Activated naive CD4-positive, alpha-beta T cell treated with anti-CD3 and anti-CD28 coated beads, Interleukin-2, amount 10 ng/mL, durations not matched to agents 7 days and 5 days (primary cell): ENCODE measurements at regions not wholly inside any gene's neighbourhood (a gene's known extent, or its start where the extent isn't known, plus 50 kb on each side); places are given as distances from the start of the nearest gene placed in this dataset.

Experiments
- CTCF ChIA-PET: fragments of 350-600 bp; sonication (Branson Sonifier 250); formaldehyde crosslinking; loops from one replicate; lab custom pipeline; 2021; ENCODE audit warnings: antibody characterized with exemption; lab: Charles Lee
- DNase-seq: peaks from one replicate; pipeline ENCODE4 v3.0.0-alpha.2; 2020
- H3K27ac Mint-ChIP-seq: one replicate; pipeline ENCODE4 v1.8.0; 2021; ENCODE audit warnings: mild to moderate bottlenecking, moderate library complexity, mixed read lengths
- H3K27me3 Mint-ChIP-seq: one replicate; pipeline ENCODE4 v1.8.0; 2021; ENCODE audit warnings: mild to moderate bottlenecking, mixed read lengths
- H3K36me3 Mint-ChIP-seq: one replicate; pipeline ENCODE4 v1.8.0; 2021; ENCODE audit warnings: mixed read lengths
- H3K4me1 Mint-ChIP-seq: one replicate; pipeline ENCODE4 v1.8.0; 2021; ENCODE audit warnings: mixed read lengths
- H3K4me3 Mint-ChIP-seq: one replicate; pipeline ENCODE4 v1.8.0; 2021; ENCODE audit warnings: mild to moderate bottlenecking, moderate library complexity, mixed read lengths
- H3K9me3 Mint-ChIP-seq: one replicate; pipeline ENCODE4 v1.8.0; 2021; ENCODE audit warnings: mixed read lengths

DNA sequence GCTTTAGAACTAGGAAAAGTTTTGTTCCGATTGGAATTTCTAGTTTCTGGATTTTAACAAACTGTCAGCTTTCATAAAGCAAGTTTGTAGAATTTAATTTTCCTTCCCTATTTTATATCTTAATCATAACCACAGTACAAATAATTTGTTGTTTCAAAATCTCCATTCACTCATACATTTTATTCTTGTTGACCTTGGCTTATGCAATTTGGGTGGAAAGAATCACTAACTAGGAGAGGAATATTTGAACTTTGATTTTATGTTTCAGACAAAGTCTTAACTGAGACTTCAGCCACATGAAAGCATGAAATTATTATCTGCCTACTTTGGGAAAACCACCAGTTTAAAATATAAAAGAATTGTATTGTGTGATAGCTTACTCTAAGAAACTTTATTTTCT, 427.9 kb downstream of the SPRY1 start:
- no peaks in the 10 kb centered on the region for H3K27me3 Mint-ChIP-seq
- no peak overlapping the region for H3K4me3 Mint-ChIP-seq
- no peaks in the 10 kb centered on the region for H3K36me3 Mint-ChIP-seq
- CTCF ChIA-PET, result no interaction called here
- H3K4me1 Mint-ChIP-seq, result no peaks in the 10 kb centered on the region
- H3K27ac Mint-ChIP-seq, result no peak overlapping the region
- H3K9me3 Mint-ChIP-seq, result no peaks in the 10 kb centered on the region
- DNase-seq, result no peak

DNA sequence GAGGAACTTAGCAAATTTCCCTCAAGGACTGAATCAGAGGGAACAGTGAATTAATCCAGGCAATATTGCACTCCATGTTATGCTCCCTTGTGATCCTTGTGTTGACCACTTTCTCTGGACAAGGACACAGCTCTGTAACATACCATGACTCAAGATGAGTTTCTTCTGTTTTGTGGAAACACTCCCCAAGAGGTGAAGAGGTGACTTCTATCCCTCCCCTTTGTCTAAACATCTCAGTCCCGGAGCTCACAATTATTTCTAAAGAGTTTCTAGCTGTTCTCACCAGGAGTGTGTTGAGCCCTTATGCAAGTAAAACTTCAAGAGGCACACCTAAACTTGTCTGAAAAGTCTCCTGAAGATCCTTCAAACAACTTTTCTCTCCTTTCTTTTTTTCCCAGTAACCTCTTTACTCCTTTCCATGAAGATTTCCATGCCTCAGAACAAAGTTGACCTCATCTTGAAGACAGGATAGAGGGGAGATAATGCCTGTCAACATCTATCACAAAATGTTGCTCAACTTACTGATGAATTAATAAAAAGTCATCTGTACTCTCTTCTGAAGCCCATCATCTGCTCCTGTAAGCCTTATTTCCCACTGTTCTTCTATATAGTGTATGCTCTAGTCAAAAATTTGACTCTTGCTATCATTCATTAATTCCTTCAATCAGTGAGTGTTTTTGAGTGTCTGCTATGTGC, 429.1 kb downstream of the SPRY1 start:
- Mint-ChIP-seq H3K9me3 (no peaks in the 10 kb centered on the region), H3K27ac (no peak overlapping the region), H3K4me3 (no peak overlapping the region), H3K4me1 (no peaks in the 10 kb centered on the region), H3K27me3 (no peaks in the 10 kb centered on the region), H3K36me3 (no peaks in the 10 kb centered on the region)
- DNase-seq, result no peak
- CTCF ChIA-PET, result no interaction called here

DNA sequence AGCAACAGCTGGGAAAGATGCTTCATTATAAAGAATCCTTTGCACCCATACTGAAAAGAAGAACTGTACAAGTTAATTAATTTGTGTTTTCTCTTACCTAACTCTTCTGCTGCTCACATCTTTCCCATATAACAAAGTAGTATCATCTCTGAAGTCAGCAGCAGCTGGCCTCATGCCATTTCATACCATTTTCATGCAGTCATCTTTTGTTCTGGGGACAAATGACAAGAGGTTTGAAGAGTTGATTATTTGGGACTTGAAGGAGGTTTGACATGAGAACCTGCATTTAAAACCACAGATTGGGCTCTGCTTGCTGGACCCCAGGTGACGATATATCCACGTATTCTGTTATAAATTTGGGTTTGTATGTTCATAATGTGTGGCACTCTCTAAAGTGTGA, 430.3 kb downstream of the SPRY1 start:
- H3K27me3 Mint-ChIP-seq, result no peaks in the 10 kb centered on the region
- H3K4me3 Mint-ChIP-seq, result no peak overlapping the region
- H3K27ac Mint-ChIP-seq, result no peak overlapping the region
- CTCF ChIA-PET, result no interaction called here
- no peaks in the 10 kb centered on the region for H3K4me1 Mint-ChIP-seq
- DNase-seq, result no peak
- no peaks in the 10 kb centered on the region for H3K9me3 Mint-ChIP-seq
- H3K36me3 Mint-ChIP-seq, result no peaks in the 10 kb centered on the region

DNA sequence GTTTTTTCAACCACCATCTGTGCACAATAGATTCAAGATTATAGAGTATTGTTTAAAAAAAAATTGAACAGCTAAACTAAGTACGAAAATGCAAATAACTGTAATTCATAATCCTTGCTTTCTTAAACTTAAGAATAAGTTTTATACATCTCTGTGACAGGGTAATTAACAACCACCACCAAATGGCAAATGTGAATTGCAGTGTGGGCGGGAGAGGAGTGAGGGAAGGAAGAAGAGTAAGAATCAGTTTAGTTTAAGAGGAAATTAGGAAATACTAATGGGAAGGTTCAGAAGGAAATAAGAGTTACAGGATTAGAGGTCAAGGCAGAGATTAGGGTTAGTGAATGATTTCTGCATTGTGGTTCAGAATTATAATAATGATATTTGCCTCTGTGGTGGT, 430.9 kb downstream of the SPRY1 start:
- Mint-ChIP-seq H3K27me3 (no peaks in the 10 kb centered on the region), H3K4me3 (no peak overlapping the region), H3K4me1 (no peaks in the 10 kb centered on the region), H3K27ac (no peak overlapping the region), H3K36me3 (no peaks in the 10 kb centered on the region), H3K9me3 (no peaks in the 10 kb centered on the region)
- no peak for DNase-seq
- CTCF ChIA-PET, result no interaction called here

DNA sequence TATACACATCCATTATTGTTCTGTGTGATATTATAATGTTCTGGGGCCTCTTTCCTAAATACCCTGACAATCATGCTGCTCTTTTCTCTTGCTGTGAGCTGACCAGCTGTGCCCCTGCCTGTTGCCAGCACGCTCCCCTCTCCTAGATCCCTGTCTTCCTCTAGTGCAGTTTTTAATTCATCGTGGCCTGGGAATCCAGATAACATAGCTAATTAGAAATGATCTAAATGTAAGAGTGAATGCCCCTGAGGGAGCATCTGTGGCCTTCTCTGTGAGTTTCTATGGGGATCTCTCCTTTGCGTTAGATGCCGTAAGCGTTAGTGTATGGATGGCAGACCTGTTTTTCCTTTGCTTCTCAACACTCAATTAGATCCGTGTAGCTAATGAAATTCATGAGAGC, 434.3 kb downstream of the SPRY1 start:
- CTCF ChIA-PET, result no interaction called here
- H3K27me3 Mint-ChIP-seq, result no peaks in the 10 kb centered on the region
- no peaks in the 10 kb centered on the region for H3K9me3 Mint-ChIP-seq
- no peaks in the 10 kb centered on the region for H3K36me3 Mint-ChIP-seq
- H3K4me3 Mint-ChIP-seq, result no peak overlapping the region
- no peak overlapping the region for H3K27ac Mint-ChIP-seq
- DNase-seq, result no peak
- H3K4me1 Mint-ChIP-seq, result no peaks in the 10 kb centered on the region

DNA sequence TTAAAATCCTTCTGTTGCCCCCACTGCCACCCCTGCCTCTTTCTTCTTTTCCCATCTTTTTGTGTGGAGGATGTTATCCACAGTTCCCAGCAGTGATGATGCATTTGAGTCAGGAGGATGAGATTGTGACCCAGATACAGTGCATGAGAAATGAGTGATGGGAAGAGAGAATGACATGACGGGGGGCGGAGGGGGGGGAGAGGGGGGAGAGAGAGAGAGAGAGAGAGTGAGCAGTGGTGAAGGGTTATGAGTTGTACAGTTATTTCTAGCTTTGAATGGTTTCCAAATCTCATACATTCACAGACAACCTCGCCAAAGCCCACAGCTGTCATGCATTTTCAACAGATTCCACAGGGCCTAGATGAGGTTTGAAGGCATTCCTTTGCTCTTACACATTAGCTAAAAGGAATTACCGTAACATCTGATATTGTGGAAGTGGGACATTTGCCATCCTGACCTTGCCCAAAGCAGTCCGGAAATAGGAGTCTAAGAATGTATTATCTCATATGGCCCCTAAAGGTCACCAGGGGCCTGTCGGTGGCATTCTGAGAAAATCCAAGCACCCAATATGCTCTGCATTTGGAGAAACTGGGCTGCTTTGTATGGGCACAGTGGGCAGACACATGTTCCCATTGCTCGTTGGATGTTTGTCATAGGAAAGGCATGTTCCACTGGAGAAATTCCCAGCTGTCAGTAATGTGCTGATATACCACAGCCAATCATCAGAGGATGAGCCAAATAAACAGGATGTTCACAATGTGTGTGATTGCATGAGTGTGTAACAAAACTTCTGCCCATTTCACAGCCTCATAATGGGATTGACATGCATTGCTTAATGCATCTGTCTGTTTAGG, 435.8 kb downstream of the SPRY1 start:
- DNase-seq, result no peak
- Mint-ChIP-seq H3K36me3 (no peaks in the 10 kb centered on the region), H3K4me1 (no peaks in the 10 kb centered on the region), H3K4me3 (no peak overlapping the region), H3K27ac (no peak overlapping the region), H3K9me3 (no peaks in the 10 kb centered on the region), H3K27me3 (no peaks in the 10 kb centered on the region)
- CTCF ChIA-PET, result no interaction called here

DNA sequence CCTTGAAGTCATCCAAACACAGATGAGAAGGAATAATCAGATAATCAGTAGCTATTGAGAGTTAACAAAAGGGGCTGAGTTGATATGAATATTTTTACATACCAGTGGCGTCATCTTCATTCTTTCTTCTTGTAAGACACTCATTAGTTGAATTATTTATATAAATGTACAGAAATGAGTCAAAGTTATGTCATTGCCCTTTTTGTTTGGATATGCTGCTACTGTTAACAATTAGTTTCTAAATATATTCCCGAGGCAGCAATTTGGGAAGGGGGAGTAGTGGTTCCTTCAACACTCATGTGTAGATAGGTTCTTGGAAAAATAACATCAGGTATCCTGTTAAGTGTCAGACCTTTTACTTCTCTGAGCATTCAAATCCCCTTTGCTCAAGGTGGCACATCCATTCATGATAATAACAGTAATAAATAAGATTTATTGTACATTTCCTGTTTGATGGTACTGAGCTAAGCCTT, 436.6 kb downstream of the SPRY1 start:
- Mint-ChIP-seq H3K27me3 (no peaks in the 10 kb centered on the region), H3K4me1 (no peaks in the 10 kb centered on the region), H3K27ac (no peak overlapping the region), H3K4me3 (no peak overlapping the region), H3K9me3 (no peaks in the 10 kb centered on the region), H3K36me3 (no peaks in the 10 kb centered on the region)
- no peak for DNase-seq
- CTCF ChIA-PET, result no interaction called here

DNA sequence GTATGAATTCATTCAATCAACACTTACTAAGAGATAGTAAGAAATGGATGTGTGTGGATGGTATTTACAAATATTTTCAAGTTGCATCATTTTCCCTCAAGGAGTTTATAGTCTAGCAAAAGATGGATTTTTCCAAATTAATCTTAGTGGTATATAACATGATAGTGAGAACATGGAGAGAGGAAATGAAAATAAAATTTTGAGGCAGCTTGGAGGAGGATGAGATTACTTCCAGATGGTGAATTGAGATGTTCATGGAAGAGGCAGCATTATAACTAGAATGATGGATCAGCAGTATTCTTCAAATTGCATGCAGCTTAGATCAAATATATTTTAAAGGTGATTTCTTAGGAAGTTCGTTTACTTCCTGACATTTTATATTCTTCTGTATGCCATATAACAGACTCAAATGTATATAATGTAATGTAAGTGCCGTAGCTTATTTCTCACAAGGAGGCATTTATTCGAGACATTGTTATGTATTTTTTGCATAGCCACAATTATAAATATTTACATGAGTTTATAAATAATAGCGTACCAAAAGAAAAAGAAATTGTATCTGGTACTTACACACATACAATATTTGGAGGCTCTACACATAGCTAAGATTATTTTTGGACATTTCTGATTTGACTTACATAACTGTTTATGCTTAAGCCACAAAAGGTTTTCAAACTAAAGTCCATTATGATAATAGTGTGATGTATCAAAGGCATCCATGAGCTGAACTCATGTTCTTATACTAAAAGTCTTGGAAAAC, 439.4 kb downstream of the SPRY1 start:
- Mint-ChIP-seq H3K4me1 (no peaks in the 10 kb centered on the region), H3K36me3 (no peaks in the 10 kb centered on the region), H3K9me3 (no peaks in the 10 kb centered on the region), H3K27ac (no peak overlapping the region), H3K27me3 (no peaks in the 10 kb centered on the region), H3K4me3 (no peak overlapping the region)
- DNase-seq, result no peak
- CTCF ChIA-PET, result no interaction called here

DNA sequence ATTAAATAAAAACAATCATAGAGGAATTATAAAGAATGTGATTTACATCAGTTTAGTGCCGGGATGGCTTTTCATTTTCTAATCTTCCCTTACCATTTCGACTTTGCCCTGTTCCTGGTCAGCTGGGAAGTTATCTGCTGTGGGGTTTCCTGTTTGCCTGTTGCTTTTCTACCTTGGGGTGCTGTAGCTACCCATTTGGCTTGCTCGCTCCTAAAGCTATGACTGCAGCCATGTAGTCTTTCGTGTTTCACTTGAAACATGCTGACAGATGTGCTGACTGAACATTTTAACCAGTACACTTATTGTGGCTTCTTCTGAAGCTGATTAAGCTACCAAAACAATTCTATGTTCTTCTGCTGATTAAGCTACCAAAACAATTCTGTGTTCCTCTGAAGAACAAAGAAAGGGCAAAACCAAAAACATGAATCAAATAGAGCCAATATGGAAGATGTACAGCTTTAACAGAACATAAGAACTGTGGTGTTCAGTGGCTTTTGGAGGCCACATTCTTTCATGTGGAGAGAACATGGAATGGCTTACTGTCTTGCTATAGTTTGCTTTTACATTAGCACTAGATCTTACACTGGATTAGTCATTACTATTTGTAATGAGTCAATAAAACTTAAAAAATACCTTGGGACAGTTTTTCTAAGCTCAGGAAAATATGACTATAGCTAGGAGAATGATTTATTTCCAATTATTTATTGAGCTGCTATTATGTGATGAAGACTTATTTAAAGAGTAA, 440.4 kb downstream of the SPRY1 start:
- Mint-ChIP-seq H3K36me3 (no peaks in the 10 kb centered on the region), H3K27ac (no peak overlapping the region), H3K4me3 (no peak overlapping the region), H3K4me1 (no peaks in the 10 kb centered on the region), H3K9me3 (no peaks in the 10 kb centered on the region), H3K27me3 (no peaks in the 10 kb centered on the region)
- CTCF ChIA-PET, result no interaction called here
- DNase-seq, result no peak

DNA sequence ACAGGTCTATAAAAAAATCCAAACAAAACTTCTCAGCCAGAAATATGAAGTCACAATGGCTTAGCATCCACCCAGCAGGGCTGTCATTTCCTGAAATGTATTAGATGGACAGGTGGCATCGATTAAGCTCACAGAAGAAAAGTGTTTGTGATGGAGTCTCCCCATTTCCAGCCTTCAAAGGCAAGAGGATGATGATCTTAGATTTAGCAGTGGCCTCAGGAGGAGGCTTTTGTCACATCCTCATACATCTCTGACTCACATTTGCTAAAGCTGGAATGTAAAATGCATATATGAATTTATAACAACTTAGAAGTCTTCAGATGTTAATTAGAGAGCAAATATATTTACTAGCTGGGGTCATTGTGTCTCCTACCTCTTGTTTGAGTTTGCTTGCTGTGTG, 441.9 kb downstream of the SPRY1 start:
- Mint-ChIP-seq H3K27me3 (no peaks in the 10 kb centered on the region), H3K27ac (no peak overlapping the region), H3K9me3 (no peaks in the 10 kb centered on the region), H3K4me3 (no peak overlapping the region), H3K4me1 (no peaks in the 10 kb centered on the region), H3K36me3 (no peaks in the 10 kb centered on the region)
- CTCF ChIA-PET, result no interaction called here
- DNase-seq, result no peak

DNA sequence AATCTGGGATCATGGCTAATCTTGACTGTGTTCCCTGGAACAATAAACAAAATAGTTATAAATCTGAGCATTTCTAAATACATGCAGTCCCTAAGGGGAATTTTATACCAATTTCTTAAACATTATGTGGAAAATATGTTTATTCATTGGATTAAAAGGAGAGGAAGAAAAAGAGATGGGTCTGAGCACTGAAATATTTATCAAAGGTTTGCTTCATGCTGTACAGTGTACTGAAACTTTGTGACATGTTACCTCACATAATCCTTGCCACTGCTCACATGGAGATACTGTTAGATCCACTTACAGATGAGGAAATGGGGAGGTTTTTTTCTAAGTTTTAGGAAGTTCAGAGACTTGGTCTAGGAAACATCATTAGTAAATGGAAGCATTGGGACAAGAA, 443.6 kb downstream of the SPRY1 start:
- DNase-seq, result no peak
- CTCF ChIA-PET, result no interaction called here
- Mint-ChIP-seq H3K4me3 (no peak overlapping the region), H3K27me3 (no peaks in the 10 kb centered on the region), H3K36me3 (no peaks in the 10 kb centered on the region), H3K27ac (no peak overlapping the region), H3K9me3 (no peaks in the 10 kb centered on the region), H3K4me1 (no peaks in the 10 kb centered on the region)

DNA sequence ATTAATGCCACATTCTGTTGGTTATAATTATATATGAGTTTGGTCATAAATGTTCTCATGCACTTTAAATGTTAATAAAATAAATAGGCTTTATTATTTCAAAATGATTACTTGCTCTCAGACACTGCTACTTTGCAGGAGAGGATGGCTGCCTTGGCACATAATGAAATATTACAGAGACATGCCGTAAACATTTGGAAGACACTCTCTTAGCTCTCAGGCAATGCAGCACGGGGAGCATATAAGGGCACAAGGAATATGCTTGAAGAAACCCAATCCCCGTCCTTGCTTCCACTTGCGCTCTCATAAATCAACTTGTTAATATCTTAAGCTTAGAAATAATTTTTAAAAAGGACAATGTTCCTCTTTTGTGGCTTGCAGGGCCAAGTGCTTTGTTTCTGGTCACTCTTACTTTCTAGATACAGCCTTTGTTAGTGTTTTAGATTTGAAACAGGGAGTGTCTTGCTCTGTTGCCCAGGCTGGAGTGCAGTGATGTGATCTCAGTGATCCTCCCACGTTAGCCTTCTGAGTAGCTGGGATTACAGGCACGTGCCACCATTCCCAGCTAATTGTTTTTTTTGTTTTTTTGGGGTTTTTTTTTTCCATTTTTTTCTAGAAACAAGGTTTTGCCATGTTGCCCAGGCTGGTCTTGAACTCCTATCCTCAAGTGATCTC, 445.0 kb downstream of the SPRY1 start:
- no peak overlapping the region for H3K27ac Mint-ChIP-seq
- no peaks in the 10 kb centered on the region for H3K4me1 Mint-ChIP-seq
- no peaks in the 10 kb centered on the region for H3K36me3 Mint-ChIP-seq

DNA sequence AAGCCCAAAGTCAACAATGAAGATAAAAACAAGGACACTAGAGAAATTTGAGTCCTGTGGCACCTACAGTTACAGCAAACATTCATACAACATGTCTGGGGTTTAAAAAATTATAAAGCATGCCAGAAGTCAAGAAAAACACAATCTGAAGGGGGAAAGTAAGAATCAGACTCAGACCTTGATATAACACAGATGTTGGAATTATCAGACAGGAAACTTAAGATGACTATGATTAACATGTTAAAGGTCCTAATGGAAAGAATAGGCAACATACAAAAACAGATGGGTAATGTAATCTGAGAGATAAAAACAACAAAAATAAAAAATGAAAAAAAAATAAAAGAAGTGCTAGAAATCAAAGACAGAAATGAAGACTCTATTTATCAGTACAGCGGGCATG, 446.5 kb downstream of the SPRY1 start:
- CTCF ChIA-PET, result no interaction called here
- H3K9me3 Mint-ChIP-seq, result no peaks in the 10 kb centered on the region
- no peak overlapping the region for H3K27ac Mint-ChIP-seq
- no peak overlapping the region for H3K4me3 Mint-ChIP-seq
- H3K36me3 Mint-ChIP-seq, result no peaks in the 10 kb centered on the region
- H3K27me3 Mint-ChIP-seq, result no peaks in the 10 kb centered on the region
- DNase-seq, result no peak
- no peaks in the 10 kb centered on the region for H3K4me1 Mint-ChIP-seq

More for the DNA sequence above, 445.0 kb downstream of the SPRY1 start:
- Mint-ChIP-seq H3K4me3 (no peak overlapping the region), H3K9me3 (no peaks in the 10 kb centered on the region), H3K27me3 (no peaks in the 10 kb centered on the region)
- CTCF ChIA-PET, result no interaction called here
- DNase-seq, result no peak

DNA sequence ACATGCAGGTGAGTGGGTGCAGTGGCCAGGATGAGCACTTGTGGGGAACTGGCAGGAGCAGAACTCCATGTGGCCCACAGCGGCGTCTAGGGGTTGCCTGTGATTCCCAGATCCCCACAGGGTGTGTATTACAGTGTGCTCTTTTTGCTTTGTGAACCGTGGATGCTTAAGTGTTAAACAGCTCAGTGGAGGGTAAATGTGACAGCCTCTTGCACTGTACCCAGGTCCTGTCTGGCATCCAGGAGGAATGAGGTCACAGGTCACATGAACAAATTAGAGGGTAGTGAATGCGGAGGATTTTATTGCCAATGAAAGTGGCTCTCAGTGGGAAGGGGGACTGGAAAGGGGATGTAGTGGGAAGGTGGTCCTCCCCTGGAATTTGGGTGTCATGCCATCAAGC, 447.8 kb downstream of the SPRY1 start:
- no peaks in the 10 kb centered on the region for H3K4me1 Mint-ChIP-seq
- no peak for DNase-seq
- no peaks in the 10 kb centered on the region for H3K27me3 Mint-ChIP-seq
- H3K27ac Mint-ChIP-seq, result no peak overlapping the region
- no peak overlapping the region for H3K4me3 Mint-ChIP-seq
- CTCF ChIA-PET, result no interaction called here
- no peaks in the 10 kb centered on the region for H3K36me3 Mint-ChIP-seq
- no peaks in the 10 kb centered on the region for H3K9me3 Mint-ChIP-seq
